SU-DHL-6 (cell line): ENCODE measurements at regions not wholly inside any gene's neighbourhood (a gene's known extent, or its start where the extent isn't known, plus 50 kb on each side); places are given as distances from the start of the nearest gene placed in this dataset.
"Not testable (repeated sequence)": the region's sequence is repeated elsewhere in the genome, so short reads cannot be mapped to it uniquely, and the experiment has no call there.

Experiments used
- H2AFZ ChIP-seq: fragments of 200-600 bp; sonication (generic); 2 replicates; pipeline ENCODE4 v1.6.1; 2014; ENCODE audit warnings: low read depth, mild to moderate bottlenecking, moderate library complexity, mixed read lengths, antibody characterized with exemption, low read length; ENCODE audit not compliant: severe bottlenecking
- H3F3A ChIP-seq: fragments of 200-600 bp; shearing (Covaris generic); 2 replicates; pipeline ENCODE4 v1.6.0; 2016; ENCODE audit warnings: antibody characterized with exemption, mild to moderate bottlenecking; ENCODE audit not compliant: insufficient read depth
- H3K27ac ChIP-seq: fragments of 200-600 bp; sonication (generic); 2 replicates; pipeline ENCODE4 v1.5.1; 2016; ENCODE audit warnings: low read depth, mild to moderate bottlenecking, low read length, moderate library complexity, mixed read lengths
- H3K27me3 ChIP-seq: fragments of 200-600 bp; sonication (generic), shearing (Covaris generic); 2 replicates; pipeline ENCODE4 v1.6.0; 2014; ENCODE audit warnings: mild to moderate bottlenecking, low read length
- H3K36me3 ChIP-seq: fragments of 200-600 bp; sonication (generic); 2 replicates; pipeline ENCODE4 v1.6.1; 2014; ENCODE audit warnings: mild to moderate bottlenecking, low read length, mixed read lengths
- H3K4me2 ChIP-seq: fragments of 300-600, 200-600 bp; shearing (Covaris generic), sonication (generic); 2 replicates; pipeline ENCODE4 v1.6.0; 2014; ENCODE audit warnings: low read length, low read depth, mild to moderate bottlenecking; ENCODE audit not compliant: poor library complexity, severe bottlenecking
- H3K4me3 ChIP-seq: fragments of 200-600 bp; sonication (generic); 2 replicates; pipeline ENCODE4 v1.5.1; 2014; ENCODE audit warnings: antibody characterized with exemption, low read length, mild to moderate bottlenecking, mixed read lengths; ENCODE audit not compliant: insufficient read depth, poor library complexity, severe bottlenecking
- H3K79me2 ChIP-seq: fragments of 200-600 bp; sonication (generic); 2 replicates; pipeline ENCODE4 v1.6.1; 2014; ENCODE audit warnings: mild to moderate bottlenecking, low read length, moderate library complexity; ENCODE audit not compliant: insufficient read depth
- H3K9ac ChIP-seq: fragments of 200-600 bp; sonication (generic); 2 replicates; pipeline ENCODE4 v1.7.0; 2014; ENCODE audit warnings: mild to moderate bottlenecking, low read length
- H3K9me2 ChIP-seq: fragments of 200-600 bp; sonication (generic); replicated peaks from 2 replicates; pipeline ENCODE4 v1.6.1; 2014; ENCODE audit warnings: low read length; ENCODE audit not compliant: insufficient read depth
- H3K9me3 ChIP-seq: fragments of 200-600 bp; sonication (generic); 2 replicates; pipeline ENCODE4 v1.6.1; 2014; ENCODE audit warnings: low read length, mixed read lengths; ENCODE audit not compliant: insufficient read depth
- H4K20me1 ChIP-seq: fragments of 200-600 bp; sonication (generic); 2 replicates; pipeline ENCODE4 v1.6.1; 2014; ENCODE audit warnings: low read depth, mild to moderate bottlenecking, antibody characterized with exemption, low read length, moderate library complexity, mixed read lengths
- EZH2phosphoT487 ChIP-seq: fragments of 200-600 bp; sonication (generic), shearing (Covaris generic); conservative IDR thresholded peaks from 2 replicates; pipeline ENCODE4 v1.6.1; 2018; ENCODE audit warnings: mild to moderate bottlenecking, antibody characterized with exemption, low read length, moderate library complexity, mixed read lengths
- TF ChIP-seq, protein P1 (sequence below): fragments of 200-600 bp; sonication (generic); IDR thresholded peaks from one replicate; pipeline ENCODE4 v1.5.1; 2017; ENCODE audit warnings: antibody characterized with exemption, mild to moderate bottlenecking, low read length, moderate library complexity; ENCODE audit not compliant: insufficient read depth, poor library complexity, severe bottlenecking

DNA sequence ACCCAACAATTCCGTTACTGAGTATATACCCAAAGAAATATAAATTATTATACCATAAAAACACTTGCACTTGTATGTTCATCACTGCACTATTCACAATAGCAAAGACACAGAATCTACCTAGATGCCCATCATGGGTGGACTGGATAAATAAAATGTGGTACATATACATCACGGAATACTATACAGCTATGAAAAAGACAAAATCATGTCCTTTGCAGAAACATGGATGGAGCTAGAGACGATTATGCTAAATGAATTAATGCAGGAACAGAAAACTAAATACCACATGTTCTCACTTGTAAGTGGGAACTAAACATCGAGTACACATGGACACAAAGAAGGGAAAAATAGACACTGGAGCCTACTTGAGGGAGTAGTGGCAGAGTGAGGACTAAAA is 185.3 kb downstream of the PYDC2 start:
- Histone ChIP-seq H3K9ac (no peak overlapping the region), H3K79me2 (no peaks in the 10 kb centered on the region), H3K9me3 (peaks cover 5% of the 10 kb centered on the region; the same call in 1 of the 2 replicates), H4K20me1 (no peaks in the 10 kb centered on the region), H3K27me3 (no peaks in the 10 kb centered on the region), H3K36me3 (no peaks in the 10 kb centered on the region), H2AFZ (no peak overlapping the region), H3K27ac (no peak overlapping the region), H3K4me3 (no peak overlapping the region), H3K9me2 (no peaks in the 10 kb centered on the region), H3F3A (no peaks in the 10 kb centered on the region), H3K4me2 (no peak overlapping the region)
- TF ChIP-seq, protein P1, sequence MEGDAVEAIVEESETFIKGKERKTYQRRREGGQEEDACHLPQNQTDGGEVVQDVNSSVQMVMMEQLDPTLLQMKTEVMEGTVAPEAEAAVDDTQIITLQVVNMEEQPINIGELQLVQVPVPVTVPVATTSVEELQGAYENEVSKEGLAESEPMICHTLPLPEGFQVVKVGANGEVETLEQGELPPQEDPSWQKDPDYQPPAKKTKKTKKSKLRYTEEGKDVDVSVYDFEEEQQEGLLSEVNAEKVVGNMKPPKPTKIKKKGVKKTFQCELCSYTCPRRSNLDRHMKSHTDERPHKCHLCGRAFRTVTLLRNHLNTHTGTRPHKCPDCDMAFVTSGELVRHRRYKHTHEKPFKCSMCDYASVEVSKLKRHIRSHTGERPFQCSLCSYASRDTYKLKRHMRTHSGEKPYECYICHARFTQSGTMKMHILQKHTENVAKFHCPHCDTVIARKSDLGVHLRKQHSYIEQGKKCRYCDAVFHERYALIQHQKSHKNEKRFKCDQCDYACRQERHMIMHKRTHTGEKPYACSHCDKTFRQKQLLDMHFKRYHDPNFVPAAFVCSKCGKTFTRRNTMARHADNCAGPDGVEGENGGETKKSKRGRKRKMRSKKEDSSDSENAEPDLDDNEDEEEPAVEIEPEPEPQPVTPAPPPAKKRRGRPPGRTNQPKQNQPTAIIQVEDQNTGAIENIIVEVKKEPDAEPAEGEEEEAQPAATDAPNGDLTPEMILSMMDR: no peak
- no peak for TF ChIP-seq EZH2phosphoT487

DNA sequence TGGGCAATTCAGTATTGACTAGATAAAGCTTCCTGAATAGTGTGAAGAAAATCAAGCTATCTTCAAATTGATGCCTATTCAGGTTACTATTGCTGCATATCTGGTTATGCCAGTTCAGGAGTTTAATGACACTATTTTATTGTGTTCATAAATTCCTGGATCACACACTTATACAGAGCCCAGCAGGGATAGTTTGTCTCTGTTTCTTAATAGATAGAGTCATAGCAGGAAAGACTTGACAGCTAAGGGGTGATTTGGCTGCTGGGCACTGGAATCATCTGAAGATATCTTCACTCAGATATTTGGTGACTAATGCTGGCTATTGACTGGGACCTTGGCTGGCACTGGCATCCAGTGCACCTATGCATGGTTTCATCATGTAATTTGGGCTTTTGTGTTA is 187.8 kb downstream of the PYDC2 start:
- Histone ChIP-seq H2AFZ (no peak overlapping the region), H3F3A (no peaks in the 10 kb centered on the region), H3K27ac (no peak overlapping the region), H3K27me3 (no peaks in the 10 kb centered on the region), H3K9me2 (no peaks in the 10 kb centered on the region), H3K4me3 (no peak overlapping the region), H3K4me2 (no peak overlapping the region), H4K20me1 (no peaks in the 10 kb centered on the region), H3K79me2 (no peaks in the 10 kb centered on the region), H3K9me3 (peaks cover 5% of the 10 kb centered on the region; the same call in 1 of the 2 replicates), H3K9ac (no peak overlapping the region), H3K36me3 (no peaks in the 10 kb centered on the region)
- no peak for TF ChIP-seq EZH2phosphoT487
- TF ChIP-seq, protein P1: no peak

DNA sequence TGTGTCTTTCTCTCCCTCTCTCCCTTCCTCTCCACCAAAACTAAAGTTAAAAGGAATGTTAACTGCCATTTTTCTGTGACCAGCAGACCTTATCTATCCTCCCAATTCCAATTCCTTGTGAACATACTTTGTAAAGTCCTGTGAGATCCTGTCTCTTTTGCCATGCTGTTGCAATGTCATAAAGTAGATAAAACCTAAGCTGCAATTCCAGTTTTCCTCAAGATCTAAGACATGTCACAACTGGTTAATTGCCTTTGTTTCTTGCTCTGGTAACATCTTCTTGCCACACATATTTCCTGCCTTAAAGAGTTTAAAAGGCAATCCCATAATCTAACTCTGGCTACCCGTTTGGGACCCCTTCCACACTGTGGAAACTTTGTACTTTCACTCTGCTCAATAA is 188.7 kb downstream of the PYDC2 start:
- no peaks in the 10 kb centered on the region for H3F3A ChIP-seq
- no peak overlapping the region for H3K27ac ChIP-seq
- H3K9ac ChIP-seq: no peak overlapping the region
- H3K4me2 ChIP-seq: no peak overlapping the region
- H3K27me3 ChIP-seq: no peaks in the 10 kb centered on the region
- no peaks in the 10 kb centered on the region for H3K79me2 ChIP-seq
- no peak overlapping the region for H2AFZ ChIP-seq
- H3K36me3 ChIP-seq: no peaks in the 10 kb centered on the region
- no peaks in the 10 kb centered on the region for H4K20me1 ChIP-seq
- H3K9me2 ChIP-seq: no peaks in the 10 kb centered on the region
- H3K4me3 ChIP-seq: no peak overlapping the region
- TF ChIP-seq, protein P1: no peak
- no peak for TF ChIP-seq EZH2phosphoT487
- peaks cover 5% of the 10 kb centered on the region; the same call in 1 of the 2 replicates for H3K9me3 ChIP-seq

DNA sequence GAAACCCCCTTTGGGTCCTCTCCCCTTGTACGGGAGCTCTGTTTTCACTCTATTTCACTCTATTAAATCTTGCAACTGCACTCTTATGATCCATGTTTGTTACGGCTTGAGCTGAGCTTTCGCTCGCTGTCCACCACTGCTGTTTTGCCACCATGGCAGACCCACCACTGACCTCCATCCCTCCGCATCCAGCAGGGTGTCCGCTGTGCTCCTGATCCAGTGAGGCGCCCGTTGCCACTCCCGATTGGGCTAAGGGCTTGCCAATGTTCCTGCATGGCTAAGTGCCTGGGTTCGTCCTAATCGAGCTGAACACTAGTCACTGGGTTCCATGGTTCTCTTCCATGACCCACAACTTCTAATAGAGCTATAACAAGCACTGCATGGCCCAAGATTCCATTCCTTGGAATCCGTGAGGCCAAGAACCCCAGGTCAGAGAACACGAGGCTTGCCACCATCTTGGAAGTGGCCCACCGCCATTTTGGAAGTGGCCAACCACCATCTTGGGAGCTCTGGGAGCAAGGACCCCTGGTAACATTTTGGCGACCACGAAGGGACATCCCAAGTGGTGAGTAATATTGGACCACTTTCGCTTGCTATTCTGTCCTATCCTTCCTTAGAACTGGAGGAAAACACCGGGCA is 197.9 kb downstream of the PYDC2 start:
- not testable (repeated sequence) for H3K9me3 ChIP-seq, H3F3A ChIP-seq, H3K79me2 ChIP-seq, H3K27me3 ChIP-seq, H4K20me1 ChIP-seq, H3K9me2 ChIP-seq, H2AFZ ChIP-seq, H3K36me3 ChIP-seq, H3K27ac ChIP-seq, H3K4me3 ChIP-seq, H3K4me2 ChIP-seq, H3K9ac ChIP-seq

DNA sequence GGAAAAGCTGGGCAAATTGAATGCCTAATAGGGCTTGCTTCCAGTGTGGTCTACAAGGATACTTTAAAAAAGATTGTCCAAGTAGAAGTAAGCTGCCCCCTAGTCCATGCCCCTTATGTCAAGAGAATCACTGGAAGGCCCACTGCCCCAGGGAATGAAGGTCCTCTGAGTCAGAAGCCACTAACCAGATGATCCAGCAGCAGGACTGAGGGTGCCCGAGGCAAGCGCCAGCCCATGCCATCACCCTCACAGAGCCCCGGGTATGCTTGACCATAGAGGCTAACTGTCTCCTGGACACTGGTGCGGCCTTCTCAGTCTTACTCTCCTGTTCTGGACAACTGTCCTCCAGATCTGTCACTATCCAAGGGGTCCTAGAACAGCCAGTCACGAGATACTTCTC is 201.2 kb downstream of the PYDC2 start:
- H3K4me2 ChIP-seq, H2AFZ ChIP-seq, H3K9me2 ChIP-seq, H3K79me2 ChIP-seq, H3K9ac ChIP-seq, H4K20me1 ChIP-seq, H3K4me3 ChIP-seq, H3F3A ChIP-seq, H3K27ac ChIP-seq, H3K36me3 ChIP-seq, H3K9me3 ChIP-seq, H3K27me3 ChIP-seq: not testable (repeated sequence)
